ENCODE measurements at regions not wholly inside any gene's neighbourhood (a gene's known extent, or its start where the extent isn't known, plus 50 kb on each side); places are given as distances from the start of the nearest gene placed in this dataset.

DNA sequence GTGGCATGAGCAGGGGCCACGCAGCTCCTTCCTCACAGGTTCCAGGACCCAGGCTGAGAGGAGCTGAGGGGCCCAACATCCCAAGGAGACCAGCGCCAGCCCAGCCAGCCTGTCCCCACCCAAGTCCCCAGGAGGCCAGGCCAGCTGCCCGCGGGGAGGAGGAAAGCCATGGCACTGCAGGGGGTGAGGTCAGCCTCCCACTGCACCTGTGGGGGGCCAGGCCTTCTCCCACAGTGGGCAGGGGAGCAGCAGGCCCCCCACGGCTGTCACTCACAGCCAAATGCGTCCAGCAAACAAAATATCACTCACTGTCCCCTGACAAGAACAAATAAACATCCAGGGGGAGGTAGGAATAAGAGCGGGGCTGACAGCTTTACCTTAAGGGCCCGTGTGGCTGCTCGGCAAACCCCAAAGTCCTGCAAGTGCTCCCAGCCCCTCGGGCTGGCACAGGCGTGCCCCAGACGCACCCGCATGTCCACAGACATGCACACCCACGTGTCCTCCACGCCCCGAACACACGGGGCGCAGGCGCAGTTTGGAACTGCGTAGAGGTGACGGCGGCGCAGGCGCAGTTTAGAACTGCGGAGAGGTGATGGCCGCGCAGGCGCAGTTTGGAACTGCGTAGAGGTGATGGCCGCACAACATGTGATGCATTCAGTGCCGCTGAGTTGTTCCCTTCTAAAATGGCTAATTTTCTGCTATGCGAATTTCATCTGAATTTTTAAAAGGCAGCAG is 291.1 kb downstream of the FOXL1 start:
- TF ChIP-seq TEAD1 (CRISPR knock-in tag; IDR thresholded peaks at IDR 0.05) (no peak), CTCF (IDR thresholded peaks at IDR 0.05) (no peak), TP53 (CRISPR knock-in tag; IDR thresholded peaks at IDR 0.05) (no peak), RELA (CRISPR knock-in tag; IDR thresholded peaks at IDR 0.05; ENCODE audit: borderline replicate concordance) (no peak), IRF1 (CRISPR knock-in tag; IDR thresholded peaks at IDR 0.05) (no peak), ETV6 (CRISPR knock-in tag; IDR thresholded peaks at IDR 0.05) (no peak), GABPB1 (CRISPR knock-in tag; IDR thresholded peaks at IDR 0.05) (no peak), E2F5 (CRISPR knock-in tag; IDR thresholded peaks at IDR 0.05) (no peak), CREB1 (CRISPR knock-in tag; IDR thresholded peaks at IDR 0.05) (no peak)
- TF ChIP-seq, protein P1, sequence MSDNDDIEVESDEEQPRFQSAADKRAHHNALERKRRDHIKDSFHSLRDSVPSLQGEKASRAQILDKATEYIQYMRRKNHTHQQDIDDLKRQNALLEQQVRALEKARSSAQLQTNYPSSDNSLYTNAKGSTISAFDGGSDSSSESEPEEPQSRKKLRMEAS (CRISPR knock-in tag; IDR thresholded peaks at IDR 0.05) = no peak
- TF ChIP-seq, protein P2, sequence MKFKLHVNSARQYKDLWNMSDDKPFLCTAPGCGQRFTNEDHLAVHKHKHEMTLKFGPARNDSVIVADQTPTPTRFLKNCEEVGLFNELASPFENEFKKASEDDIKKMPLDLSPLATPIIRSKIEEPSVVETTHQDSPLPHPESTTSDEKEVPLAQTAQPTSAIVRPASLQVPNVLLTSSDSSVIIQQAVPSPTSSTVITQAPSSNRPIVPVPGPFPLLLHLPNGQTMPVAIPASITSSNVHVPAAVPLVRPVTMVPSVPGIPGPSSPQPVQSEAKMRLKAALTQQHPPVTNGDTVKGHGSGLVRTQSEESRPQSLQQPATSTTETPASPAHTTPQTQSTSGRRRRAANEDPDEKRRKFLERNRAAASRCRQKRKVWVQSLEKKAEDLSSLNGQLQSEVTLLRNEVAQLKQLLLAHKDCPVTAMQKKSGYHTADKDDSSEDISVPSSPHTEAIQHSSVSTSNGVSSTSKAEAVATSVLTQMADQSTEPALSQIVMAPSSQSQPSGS (CRISPR knock-in tag; IDR thresholded peaks at IDR 0.05; ENCODE audit: borderline replicate concordance, low read depth) = no peak
